Mesothelial cell of epicardium (in vitro differentiated cells): ENCODE measurements at regions not wholly inside any gene's neighbourhood (a gene's known extent, or its start where the extent isn't known, plus 50 kb on each side); places are given as distances from the start of the nearest gene placed in this dataset.
A peak's percentile ranks its signal among the peaks of the same experiment; 100 is the strongest.

Experiments
- DNase-seq, 2 experiments: peaks; one replicate each; pipeline ENCODE4 v3.0.0; 2021; ENCODE audit warnings: low spot score in 2 of 2; ENCODE audit not compliant: unreplicated experiment in 2 of 2
- H3K27ac Mint-ChIP-seq: 2 replicates; pipeline ENCODE4 v1.8.0; 2021; ENCODE audit warnings: mixed read lengths
- H3K27me3 Mint-ChIP-seq: 2 replicates; pipeline ENCODE4 v1.8.0; 2021; ENCODE audit warnings: low read depth, mixed read lengths
- H3K36me3 Mint-ChIP-seq: 2 replicates; pipeline ENCODE4 v1.8.0; 2021; ENCODE audit warnings: mixed read lengths
- H3K4me1 Mint-ChIP-seq: 2 replicates; pipeline ENCODE4 v1.8.0; 2021; ENCODE audit warnings: mixed read lengths
- H3K4me3 Mint-ChIP-seq: 2 replicates; pipeline ENCODE4 v1.8.0; 2021; ENCODE audit warnings: mild to moderate bottlenecking, moderate library complexity, mixed read lengths
- H3K9me3 Mint-ChIP-seq: 2 replicates; pipeline ENCODE4 v1.8.0; 2021; ENCODE audit warnings: mixed read lengths
- TF ChIP-seq, protein P1 (sequence below): fragments of 200-600 bp; sonication (generic); IDR thresholded peaks from one replicate; pipeline ENCODE4 v1.5.0; 2021; ENCODE audit warnings: antibody characterized with exemption; ENCODE audit not compliant: unreplicated experiment

DNA sequence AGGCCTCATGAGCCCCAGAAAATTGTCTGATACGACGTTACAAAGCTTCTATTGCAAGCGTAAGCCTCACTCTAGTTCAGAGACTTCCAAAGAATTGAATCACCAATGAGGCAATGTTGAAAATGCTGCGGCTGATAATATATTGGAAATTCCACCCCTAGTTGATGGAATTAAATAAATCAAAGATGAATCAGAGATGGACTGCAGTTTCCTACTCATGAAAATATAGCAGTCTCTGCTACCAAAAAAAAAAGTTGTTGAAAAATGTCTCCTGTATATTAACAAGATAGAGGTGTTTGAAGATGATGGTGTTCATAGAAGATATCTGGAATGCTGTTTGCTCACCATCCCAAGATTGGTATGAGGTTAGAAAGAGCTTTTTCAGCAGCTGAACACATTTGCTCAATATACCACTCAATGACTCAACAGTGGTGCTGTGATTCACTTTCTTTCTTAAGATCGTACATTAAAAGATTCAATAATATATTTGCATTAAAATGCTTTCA is 99.8 kb upstream of the ARHGAP28 start:
- H3K27me3 Mint-ChIP-seq: no peaks in the 10 kb centered on the region
- DNase-seq: no peak
- H3K4me3 Mint-ChIP-seq: no peak overlapping the region
- H3K36me3 Mint-ChIP-seq: peaks cover 6% of the 10 kb centered on the region
- TF ChIP-seq, protein P1, sequence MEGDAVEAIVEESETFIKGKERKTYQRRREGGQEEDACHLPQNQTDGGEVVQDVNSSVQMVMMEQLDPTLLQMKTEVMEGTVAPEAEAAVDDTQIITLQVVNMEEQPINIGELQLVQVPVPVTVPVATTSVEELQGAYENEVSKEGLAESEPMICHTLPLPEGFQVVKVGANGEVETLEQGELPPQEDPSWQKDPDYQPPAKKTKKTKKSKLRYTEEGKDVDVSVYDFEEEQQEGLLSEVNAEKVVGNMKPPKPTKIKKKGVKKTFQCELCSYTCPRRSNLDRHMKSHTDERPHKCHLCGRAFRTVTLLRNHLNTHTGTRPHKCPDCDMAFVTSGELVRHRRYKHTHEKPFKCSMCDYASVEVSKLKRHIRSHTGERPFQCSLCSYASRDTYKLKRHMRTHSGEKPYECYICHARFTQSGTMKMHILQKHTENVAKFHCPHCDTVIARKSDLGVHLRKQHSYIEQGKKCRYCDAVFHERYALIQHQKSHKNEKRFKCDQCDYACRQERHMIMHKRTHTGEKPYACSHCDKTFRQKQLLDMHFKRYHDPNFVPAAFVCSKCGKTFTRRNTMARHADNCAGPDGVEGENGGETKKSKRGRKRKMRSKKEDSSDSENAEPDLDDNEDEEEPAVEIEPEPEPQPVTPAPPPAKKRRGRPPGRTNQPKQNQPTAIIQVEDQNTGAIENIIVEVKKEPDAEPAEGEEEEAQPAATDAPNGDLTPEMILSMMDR: no peak
- H3K27ac Mint-ChIP-seq: peak overlapping the region; percentile 95
- peaks cover 10% of the 10 kb centered on the region for H3K9me3 Mint-ChIP-seq
- peaks cover 61% of the 10 kb centered on the region for H3K4me1 Mint-ChIP-seq

DNA sequence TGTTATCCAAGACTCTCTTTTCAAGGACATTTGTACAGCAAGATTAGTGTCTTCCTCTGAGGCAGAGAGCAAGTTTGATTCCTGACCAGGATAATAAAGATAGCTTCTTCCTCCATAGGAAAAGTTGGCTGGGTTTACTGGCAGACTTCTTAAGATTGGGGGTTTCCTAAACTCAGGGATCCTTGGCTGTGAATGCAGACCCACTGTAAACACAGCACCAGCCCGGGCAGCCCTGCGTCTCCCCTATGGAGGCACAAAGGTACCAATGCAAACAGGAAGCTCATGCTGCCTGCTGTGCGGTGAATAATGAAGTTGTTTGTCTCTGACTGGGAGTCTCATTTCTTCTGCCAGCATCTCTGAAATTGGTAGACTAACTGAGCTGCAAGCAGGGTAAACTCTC is 96.2 kb upstream of the ARHGAP28 start:
- H3K4me1 Mint-ChIP-seq: peaks cover 51% of the 10 kb centered on the region
- peaks cover 14% of the 10 kb centered on the region for H3K9me3 Mint-ChIP-seq
- peak overlapping the region; percentile 92 for H3K27ac Mint-ChIP-seq
- H3K36me3 Mint-ChIP-seq: peaks cover 6% of the 10 kb centered on the region
- no peak for DNase-seq
- no peaks in the 10 kb centered on the region for H3K27me3 Mint-ChIP-seq
- TF ChIP-seq, protein P1: no peak
- no peak overlapping the region for H3K4me3 Mint-ChIP-seq

DNA sequence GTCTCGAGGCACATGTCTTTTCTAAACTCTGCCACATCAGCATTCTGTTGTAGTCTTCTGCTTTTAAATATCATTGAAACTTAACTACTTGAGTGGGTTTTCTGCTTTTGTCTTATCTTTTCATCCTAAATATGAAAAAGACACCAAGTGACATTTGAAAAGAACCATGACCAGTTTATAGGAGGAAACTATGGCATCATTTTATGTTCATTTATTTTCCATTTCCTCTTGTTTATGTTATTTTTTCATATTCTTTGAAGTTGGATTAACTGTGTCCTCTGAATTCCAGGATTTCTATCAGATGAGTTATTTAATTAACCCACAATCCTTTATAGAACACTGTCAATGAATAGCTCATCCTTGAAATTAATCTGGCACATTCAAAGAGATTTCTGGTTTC is 93.4 kb upstream of the ARHGAP28 start:
- Mint-ChIP-seq H3K4me3 (no peak overlapping the region), H3K27ac (peak overlapping the region; percentile 80), H3K27me3 (no peaks in the 10 kb centered on the region), H3K9me3 (peaks cover 14% of the 10 kb centered on the region), H3K36me3 (peaks cover 6% of the 10 kb centered on the region), H3K4me1 (peaks cover 36% of the 10 kb centered on the region)
- no peak for DNase-seq
- TF ChIP-seq, protein P1: no peak

DNA sequence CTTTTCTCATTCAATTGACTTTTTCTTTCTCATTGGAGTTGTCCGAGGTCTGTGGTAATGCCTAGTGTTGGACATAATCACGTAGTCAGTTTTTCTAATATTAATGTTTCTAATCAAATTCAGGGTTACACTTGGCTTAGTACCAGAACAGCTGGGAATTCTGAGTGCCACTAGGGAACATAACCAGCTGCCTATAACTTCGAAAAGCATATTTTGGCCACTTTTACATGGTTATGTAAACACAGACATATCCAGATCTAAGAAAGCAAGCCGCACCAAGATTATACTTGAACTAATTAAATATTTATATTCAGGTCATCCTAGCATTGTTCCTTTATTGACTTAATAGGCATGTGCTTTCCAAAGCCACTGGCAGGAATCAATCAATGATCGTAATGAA is 91.1 kb upstream of the ARHGAP28 start:
- TF ChIP-seq, protein P1: no peak
- Mint-ChIP-seq H3K4me3 (no peak overlapping the region), H3K4me1 (peaks cover 30% of the 10 kb centered on the region), H3K36me3 (no peaks in the 10 kb centered on the region), H3K27ac (peak overlapping the region; percentile 23), H3K9me3 (peaks cover 5% of the 10 kb centered on the region), H3K27me3 (no peaks in the 10 kb centered on the region)
- no peak for DNase-seq

DNA sequence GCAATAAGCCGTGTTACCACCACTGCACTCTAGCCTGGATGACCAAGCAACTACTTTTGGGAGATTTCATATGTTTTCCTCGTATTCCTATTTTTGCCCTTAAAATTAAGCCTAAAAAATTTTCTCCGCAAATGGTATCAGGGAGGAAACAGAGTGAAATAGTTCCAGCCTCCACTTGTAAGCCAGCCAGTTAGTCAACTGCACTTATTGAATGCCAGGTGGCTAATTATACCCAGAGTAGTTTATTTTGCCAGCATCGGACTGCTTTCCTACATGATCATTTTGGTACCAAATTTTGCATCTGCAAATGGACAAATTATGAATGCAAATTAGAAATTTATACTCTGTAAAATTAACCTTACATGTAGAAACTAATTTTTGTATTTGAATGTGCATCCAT is 90.2 kb upstream of the ARHGAP28 start:
- H3K4me3 Mint-ChIP-seq: no peak overlapping the region
- no peaks in the 10 kb centered on the region for H3K36me3 Mint-ChIP-seq
- TF ChIP-seq, protein P1: no peak
- no peak overlapping the region for H3K27ac Mint-ChIP-seq
- no peaks in the 10 kb centered on the region for H3K27me3 Mint-ChIP-seq
- H3K9me3 Mint-ChIP-seq: peaks cover 10% of the 10 kb centered on the region
- H3K4me1 Mint-ChIP-seq: peaks cover 22% of the 10 kb centered on the region
- DNase-seq: no peak
